Adrenal gland (tissue), 5 donors: ENCODE measurements at regions not wholly inside any gene's neighbourhood (a gene's known extent, or its start where the extent isn't known, plus 50 kb on each side); places are given as distances from the start of the nearest gene placed in this dataset.

Experiments used
- POLR2A ChIP-seq, 2 donors: fragments of 450-650 bp; IDR thresholded peaks; one replicate each; pipeline ENCODE4 v1.6.1; 2017; ENCODE audit warnings: antibody characterized with exemption in 2 of 2, mild to moderate bottlenecking in 2 of 2, moderate library complexity in 1 of 2
- TF ChIP-seq, protein P1 (sequence below), 6 experiments: fragments of 450-650 bp in 4 of 6; fragments of 200-600 bp in 2 of 6; sonication (generic) in 1 of 6; IDR thresholded peaks; 1 replicate in 5 of 6; 2 replicates in 1 of 6; pipeline versions ENCODE4 v1.5.1 to v1.8.0; 2016 to 2021; ENCODE audit warnings: antibody characterized with exemption in 6 of 6, mild to moderate bottlenecking in 2 of 6, moderate library complexity in 1 of 6
- donor health status: DM: no; HTN: no; CAD: no.

DNA sequence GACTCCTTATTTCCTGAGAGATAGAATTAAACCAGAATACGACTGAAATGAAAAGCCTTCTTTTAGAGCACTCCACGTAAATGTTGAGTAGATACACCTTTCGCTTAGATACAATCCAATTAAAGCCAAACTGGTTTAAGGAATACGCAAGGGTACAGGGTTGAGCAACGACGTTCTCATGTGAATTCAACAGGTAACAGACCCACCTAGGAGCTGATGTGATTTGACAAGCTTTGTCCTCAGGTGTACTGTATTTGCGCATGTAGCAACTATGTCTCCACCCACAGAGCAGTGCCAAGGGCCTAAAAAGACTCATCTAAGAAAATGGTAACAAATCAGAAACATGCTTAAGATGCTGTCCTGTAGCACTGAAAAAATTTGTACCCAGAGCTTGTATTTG lies 139.6 kb downstream of the GATA3 start:
- TF ChIP-seq, protein P1, sequence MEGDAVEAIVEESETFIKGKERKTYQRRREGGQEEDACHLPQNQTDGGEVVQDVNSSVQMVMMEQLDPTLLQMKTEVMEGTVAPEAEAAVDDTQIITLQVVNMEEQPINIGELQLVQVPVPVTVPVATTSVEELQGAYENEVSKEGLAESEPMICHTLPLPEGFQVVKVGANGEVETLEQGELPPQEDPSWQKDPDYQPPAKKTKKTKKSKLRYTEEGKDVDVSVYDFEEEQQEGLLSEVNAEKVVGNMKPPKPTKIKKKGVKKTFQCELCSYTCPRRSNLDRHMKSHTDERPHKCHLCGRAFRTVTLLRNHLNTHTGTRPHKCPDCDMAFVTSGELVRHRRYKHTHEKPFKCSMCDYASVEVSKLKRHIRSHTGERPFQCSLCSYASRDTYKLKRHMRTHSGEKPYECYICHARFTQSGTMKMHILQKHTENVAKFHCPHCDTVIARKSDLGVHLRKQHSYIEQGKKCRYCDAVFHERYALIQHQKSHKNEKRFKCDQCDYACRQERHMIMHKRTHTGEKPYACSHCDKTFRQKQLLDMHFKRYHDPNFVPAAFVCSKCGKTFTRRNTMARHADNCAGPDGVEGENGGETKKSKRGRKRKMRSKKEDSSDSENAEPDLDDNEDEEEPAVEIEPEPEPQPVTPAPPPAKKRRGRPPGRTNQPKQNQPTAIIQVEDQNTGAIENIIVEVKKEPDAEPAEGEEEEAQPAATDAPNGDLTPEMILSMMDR (IDR thresholded peaks at IDR 0.05): no peak
- no peak for TF ChIP-seq POLR2A (IDR thresholded peaks at IDR 0.05)
